HG03565 (cell line): ENCODE measurements at regions not wholly inside any gene's neighbourhood (a gene's known extent, or its start where the extent isn't known, plus 50 kb on each side); places are given as distances from the start of the nearest gene placed in this dataset.

Source experiments
- ATAC-seq: cut with Tn5 transposase; IDR thresholded peaks from one replicate; pipeline ENCODE4 v1.9.1; 2021; ENCODE audit warnings: mild to moderate bottlenecking, moderate library complexity; ENCODE audit not compliant: unreplicated experiment

DNA sequence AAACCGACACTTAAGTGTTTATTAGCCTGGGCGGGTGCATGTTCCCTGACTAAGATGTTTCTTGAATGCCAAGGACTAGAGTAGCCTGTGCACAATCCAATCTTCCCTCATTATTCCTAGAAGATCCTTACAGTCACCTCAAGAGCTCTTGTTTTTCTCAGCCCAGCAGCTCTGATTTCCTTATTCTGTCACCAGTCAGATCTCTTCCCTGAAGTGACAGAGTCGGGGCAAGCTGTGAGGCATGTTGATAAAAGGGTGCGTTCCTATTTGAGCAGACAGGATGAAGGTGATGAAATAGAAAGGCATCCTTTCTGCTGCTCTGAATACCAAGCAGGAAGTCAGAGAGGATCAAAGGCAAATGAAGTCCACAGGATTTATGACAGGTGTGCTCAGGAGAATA, 125.6 kb upstream of the MCTP2 start:
- no peak for ATAC-seq

DNA sequence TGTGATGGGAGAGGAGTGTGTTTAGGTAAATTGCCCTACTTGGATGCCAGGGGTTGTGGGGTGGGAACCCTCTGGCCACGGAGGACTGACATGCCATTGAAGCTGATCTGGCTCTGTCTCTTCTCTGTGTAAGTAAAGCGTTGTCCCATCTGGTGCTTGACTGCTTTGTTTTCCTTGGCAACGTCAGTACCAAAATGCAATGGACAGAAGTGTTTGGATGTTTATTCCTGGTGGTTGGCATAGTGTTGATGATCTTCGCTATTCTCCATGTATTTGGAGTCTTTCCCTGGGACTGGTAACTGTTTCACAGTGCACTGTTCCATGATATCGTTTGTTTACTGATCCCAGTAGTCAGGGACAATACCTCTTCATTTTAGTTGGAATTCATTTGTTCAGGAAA, 130.5 kb upstream of the MCTP2 start:
- ATAC-seq = no peak

DNA sequence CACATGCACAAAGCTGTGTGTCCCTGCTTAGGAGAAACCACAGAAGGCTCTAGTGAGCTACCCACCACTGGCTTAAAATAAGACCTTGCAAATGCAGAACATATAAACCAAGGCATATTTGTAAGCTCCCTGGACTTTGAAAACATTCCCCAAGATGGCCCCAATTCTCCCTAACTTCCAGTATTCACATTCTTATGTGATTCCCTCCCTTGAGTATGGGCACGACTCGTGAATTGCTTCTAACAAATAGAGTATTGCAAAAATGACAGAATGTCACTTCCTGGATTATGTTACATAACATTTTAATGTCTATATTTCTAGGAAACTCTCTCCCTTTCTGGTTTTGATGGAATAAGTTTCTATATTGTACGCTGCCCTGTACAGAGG, 131.8 kb upstream of the MCTP2 start:
- no peak for ATAC-seq

DNA sequence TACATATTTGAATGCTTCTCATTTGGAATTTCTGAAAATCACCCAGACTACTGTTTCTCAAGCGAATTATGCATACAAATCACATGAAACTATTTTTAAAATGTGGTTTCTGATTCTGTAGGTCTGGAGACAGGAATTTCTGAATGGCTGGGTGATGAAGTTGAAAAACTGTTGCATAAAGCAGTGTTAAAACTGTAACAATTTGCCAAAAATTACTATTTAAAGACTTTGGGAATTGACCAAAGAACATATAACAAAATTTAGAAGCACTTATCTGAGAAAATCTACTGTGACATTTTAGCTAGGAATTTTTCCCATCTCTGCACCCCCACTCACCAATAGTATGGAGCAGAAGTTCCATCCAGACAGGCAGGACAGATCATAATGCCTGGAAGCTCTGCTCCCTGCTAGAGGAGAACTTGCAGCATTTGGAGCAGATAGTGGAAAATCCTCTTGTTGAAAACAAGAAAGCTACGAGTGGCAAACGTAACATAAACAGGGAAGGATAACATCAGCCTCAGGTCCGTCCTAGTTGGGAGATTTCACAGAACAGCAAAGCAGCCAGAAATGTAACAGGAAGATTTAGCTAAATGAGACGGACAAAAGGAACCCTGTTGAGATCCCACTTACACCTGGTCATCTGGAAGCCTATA, 132.3 kb upstream of the MCTP2 start:
- no peak for ATAC-seq

DNA sequence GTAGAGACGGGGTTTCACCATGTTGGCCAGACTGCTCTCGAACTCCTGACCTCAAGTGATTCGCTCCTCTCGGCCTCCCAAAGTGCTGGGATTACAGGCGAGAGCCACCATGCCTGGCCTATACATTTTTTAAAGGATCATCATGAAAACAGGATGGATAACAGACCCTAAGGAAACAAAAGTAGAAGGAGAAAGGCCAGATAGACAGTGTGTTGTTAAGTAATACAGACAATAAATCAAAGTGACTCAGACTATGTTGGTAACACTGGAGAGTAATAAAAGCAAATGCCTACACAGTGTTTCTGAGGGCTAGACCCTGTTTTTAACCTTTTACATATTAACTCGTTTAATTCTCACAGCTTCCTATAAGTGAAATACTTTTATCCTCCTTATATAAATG, 133.8 kb upstream of the MCTP2 start:
- no peak for ATAC-seq

DNA sequence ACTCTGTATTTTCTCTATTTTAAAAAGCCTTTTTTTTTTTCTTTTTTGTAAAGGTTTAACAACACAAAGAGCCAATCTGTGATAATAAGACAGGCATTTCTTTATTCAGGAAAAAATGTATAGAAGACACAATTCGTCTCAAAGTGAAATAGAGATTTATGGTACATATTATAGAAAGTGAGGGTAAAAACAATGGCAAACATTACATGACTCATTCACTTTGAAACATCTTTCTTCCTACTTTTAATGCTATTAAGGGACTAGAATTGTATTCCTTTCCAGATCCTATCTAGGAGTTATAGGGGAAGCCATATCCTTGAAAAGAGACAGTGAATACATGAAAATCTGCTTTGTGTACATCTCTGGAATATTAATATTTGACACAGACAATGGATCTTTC, 137.1 kb upstream of the MCTP2 start:
- ATAC-seq = no peak

DNA sequence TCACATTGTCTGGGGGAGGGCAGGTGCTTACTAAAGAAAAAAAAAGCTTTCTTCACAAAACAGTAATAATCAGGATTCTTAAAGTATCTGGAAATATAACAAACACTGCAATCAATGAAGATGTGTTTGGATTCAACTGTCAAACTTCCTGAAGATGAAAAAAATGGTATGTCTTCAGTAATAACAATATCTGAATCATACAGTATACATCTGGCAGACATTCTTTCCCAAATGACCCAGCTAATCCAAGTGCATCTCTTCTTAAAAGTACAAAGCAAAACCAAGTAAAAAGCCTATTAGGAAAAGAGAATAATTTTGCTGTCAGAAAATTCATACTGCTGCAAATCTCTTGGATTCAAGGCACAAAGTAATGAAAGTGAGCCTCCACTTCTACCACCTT, 145.0 kb upstream of the MCTP2 start:
- ATAC-seq = no peak

DNA sequence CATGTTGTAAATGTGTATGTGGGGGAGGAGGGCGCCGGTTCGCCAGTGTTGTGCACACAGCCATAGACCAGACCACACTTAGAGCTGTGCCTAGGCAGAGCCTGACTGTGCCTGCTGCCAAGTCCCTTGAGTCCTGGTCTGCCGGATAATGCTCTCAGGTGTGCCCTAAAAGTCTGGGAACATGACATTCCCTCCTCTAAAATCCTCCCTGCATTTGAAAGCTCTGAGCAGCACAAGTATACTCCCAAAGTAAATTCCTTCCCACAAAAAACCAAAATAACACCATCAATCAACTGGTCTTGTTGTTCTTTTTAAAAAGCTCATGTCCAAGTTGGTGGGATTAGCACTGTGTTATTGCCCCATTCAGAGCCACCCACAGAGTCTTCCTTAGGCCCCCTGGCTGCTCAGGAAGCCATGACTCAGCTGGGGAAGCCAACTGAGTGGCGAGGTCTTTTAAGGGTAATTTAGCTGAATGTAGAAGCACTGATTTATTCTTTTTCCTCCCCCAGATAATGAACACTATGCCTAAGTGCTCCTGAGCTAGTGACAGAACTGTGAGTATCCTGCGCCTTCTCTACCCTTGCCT, 147.8 kb upstream of the MCTP2 start:
- ATAC-seq = no peak

DNA sequence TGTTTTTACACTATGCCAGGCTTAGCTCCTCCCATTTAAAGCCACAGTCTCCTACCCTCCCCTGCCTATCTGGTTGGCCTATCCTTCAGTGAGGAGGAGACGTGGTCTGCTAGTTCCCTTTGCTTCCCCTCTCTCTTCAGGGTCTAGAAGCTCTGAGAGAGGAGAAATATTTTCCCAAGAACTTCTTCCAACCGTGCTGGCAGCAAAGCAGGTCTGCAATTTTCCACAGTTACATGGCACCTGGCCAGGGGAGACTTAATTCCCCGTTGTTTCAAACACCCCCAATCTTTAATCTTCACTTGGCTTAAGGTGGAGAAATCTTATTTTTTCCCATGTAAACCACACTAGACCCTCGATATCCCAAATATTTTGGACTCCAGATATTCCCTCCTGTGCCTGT, 149.5 kb upstream of the MCTP2 start:
- no peak for ATAC-seq

DNA sequence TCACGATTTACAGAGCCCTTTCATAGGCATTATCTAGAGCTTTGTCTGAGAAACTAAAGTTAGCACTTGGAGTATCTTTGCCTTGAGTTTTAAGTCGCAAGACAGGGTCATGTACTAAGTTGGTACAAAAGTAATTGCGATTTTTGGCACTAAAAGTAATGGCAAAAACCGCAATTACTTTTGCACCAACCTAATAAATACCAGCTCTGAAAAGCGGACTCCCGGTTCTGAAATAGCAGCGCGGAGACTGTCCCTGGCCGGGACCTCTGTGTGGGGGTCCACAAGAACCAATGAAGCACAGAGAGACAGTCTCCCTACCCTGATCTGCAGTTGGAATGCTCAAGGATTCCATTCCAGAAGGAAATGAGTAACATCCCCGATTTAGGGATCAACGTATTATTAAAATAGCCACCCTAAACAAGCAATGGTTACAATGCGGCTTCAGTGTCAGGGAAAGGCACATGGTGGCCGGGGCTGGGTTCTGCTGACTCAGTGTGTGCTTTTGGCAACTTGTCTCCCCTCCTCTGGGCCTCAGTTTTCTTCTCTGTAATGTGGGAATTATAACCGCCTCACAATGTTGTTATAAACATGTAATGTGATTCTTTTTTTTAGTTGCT, 150.3 kb upstream of the MCTP2 start:
- no peak for ATAC-seq

DNA sequence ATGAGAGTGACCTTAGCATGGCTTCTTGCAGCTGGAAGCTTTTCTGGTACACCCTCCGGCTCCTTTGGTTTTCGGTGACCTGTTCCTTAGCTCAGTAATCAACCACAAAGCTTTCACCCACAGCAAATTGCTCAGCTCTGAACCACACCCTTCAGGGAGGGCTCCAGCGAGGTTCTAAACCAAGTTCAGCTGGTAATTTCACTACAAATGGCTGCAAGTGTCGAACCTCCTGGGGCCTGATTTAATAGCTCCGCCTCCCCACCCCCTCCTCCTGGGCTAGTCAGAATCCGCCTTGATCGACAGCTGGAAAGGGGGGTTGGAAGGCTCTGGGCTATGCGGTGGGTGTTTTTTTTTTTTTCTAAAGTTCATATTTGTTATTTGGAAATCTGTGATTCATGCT, 150.9 kb upstream of the MCTP2 start:
- ATAC-seq = no peak

DNA sequence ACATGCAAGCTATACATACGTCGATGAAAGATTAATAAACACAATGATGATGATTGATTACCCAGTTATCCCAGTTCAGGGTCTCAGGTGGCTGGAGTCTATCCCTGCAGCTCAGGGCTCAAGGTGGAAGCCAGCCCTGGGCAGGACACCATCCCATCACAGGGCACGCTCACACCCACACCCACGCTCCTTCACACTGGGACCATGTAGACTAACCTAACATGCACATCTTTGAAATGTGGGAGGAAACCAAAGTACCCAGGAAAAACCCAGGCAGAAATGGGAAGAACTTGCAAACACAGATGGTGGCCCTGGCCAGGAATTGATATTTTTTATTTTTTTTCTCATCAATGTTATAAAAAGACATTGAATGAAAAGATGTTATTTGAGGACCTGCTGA, 151.4 kb upstream of the MCTP2 start:
- ATAC-seq = no peak

DNA sequence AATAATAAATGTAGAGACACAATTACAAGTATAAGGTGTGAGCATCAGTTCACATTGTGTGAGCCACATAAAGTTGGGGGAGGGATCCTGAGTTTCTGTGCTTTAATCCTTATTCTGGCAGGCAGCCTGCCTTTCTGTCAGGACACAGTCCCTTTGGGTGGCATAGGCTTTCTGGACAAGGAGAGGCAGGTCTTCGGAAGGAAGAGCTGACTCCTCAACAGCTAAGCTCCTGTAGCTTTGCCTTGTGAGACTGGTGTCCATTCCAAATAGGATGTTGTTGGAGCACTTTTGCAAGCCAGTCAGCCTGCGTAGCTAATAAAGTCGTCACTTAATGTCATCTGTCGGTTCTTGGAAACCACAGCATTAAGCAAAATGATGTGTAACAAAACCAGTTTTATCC, 151.9 kb upstream of the MCTP2 start:
- ATAC-seq = no peak

DNA sequence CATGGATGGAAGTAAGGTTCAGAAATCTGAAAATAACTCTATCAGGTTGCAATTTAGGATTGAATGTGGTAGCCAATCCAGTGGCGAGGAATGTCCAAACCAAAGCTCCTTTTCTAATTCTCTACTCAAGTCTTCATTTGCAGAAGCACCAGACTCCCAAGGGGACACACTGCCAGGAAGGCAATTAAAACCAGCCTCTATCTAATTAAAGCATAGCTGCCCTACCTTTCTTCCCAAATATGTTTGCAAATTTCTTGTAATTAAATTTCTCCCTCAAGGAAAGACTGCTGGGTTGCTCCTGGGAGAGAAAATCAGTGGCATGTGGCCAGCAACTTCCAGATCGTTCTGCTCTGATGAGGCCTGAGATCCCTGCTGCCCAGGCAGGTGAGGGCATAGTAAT, 153.4 kb upstream of the MCTP2 start:
- no peak for ATAC-seq

DNA sequence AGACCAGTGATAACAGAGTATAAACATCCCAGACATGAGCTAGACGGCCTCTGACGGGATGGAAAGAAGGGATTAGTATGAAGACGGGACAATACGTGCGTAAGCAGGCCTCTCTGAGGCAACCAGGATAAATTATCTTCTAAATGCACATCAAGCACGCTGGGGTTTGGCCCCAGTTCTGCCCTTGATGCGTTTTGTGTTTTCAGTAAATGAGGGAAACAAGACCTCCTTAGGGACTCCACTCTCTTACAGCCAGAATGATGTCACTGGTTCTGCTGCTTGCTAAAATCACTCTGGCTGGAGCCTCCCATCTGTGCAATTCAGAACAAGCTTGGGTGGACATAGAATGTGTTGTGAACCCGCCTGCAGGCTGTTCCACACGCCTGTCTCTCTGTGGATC, 156.0 kb upstream of the MCTP2 start:
- ATAC-seq = no peak

DNA sequence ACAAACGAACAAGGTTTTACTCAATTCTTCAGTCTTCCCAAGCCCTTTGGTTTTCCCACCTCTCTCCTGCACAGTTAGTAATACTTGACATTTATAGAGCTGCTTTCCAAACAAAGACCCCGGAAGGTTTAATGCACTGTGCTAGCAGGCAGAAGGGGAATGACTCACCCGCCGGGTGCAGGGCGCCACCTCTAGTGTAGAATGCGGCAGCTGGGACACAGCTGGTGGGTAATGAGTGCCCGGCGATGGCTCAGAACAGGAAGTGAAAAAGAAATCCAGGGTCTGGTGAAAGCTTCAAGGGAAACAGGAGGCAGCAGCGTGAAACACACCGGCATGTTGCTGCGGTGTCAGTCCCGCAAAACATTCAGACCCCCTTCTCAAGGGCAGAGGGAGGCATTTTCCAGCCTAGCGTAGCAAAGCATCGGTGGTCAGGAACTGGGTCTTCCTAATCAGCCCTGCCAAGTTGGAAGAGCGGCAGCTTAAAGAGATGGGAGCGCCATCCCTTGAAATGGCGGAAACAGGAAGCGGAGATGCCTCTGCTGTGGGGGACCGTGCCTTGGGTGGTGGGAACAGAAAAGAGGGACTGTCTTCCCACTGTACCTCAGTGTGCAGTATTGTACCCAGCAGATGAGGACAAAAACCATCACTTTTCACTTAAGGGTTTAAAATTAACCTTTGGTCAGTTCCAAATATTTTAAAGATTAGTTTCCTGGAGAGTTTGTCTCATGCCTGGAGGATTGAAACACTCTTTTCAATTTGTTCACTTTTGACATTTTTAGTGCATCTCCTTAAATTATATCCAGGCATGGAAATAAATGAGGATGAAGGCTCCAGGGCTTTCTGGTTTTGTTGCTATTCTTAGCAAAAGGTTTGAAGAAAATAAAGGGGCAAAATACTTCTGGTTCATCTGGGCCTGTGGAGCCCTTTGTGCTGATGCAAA, 160.7 kb upstream of the MCTP2 start:
- ATAC-seq = no peak

DNA sequence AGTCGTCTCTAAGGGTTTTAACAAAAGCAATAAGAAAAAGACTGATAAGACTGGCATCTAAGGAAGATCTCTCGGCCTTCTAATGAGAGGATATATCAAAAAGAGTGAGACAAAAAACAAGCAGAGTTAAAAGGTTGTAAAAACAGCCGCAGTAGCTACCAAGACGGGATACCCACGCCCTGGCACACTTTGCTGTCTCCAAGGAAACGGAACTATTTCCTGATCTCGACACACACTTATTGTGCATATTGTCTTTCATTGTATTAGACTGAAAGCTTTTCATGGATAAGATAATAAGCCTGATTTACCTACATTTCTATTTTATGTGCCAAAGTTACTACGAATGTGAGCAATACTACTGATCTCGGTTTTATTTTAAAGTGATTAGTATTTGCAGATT, 161.5 kb upstream of the MCTP2 start:
- ATAC-seq = no peak

DNA sequence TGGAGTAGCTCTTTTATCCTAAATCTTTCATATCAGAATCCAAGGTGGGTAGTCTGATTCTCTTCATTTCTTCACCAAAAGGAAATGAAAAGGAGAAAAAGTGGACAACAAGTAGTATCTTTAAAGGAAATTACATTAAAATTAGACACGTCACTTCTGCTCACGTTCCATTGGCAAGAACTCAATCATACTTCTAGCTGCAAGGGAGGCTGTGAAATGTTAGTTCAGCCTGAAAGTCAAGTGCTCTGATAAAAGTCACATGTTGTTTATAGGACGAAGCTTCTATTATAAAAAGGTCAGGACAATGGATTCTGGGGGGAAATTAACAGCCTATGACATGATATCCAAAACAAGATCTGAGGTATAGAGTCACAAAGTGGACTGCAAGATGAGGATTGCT, 164.6 kb upstream of the MCTP2 start:
- no peak for ATAC-seq

DNA sequence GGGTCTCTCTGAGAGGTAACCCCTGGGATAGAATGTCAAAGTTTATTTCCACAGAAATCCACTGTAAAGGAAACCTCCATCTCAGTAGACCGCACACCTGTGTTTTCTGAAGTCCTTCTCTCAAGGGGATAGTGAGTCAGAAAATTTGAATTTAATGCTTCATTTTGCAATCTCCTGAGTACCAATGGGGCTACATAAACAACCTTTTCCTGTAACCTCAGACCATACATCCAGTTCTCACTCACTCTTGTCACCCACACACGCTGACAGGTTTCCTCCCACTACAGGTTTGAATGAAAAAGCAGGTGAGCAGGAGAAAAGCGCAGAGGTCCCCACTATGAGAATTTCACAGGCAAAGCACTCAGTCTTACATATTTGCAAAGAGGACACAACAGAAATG, 165.3 kb upstream of the MCTP2 start:
- no peak for ATAC-seq

DNA sequence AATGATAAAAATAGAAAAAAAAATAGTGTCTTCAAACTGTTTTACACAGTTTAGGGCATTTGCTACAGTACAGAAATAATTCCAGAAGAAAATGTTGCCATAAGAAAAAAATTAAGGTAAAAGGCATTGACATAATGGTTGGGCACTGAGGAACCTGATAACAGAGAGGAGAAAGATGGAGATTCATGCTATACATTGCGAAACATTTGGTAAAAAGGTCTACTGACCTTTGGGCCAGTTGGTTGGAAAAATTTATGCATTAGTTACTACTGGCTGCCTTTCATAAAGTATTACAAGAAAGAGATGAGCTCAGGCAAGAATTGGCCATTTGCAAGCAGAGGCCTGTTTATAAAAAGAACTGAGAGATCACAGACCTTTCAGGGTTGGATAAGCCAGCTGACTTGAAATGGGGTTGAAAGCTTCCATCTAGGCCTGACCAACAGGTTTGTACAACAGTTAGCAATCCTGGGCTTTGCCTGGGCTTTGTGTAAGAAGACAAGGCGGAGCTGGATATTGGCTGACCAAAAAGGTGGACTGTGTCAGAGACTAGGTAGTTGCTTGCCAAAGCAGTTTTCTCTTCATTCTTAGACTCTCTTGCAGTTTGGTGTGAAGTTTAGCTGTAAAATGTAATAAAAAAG, 166.6 kb upstream of the MCTP2 start:
- ATAC-seq = no peak

DNA sequence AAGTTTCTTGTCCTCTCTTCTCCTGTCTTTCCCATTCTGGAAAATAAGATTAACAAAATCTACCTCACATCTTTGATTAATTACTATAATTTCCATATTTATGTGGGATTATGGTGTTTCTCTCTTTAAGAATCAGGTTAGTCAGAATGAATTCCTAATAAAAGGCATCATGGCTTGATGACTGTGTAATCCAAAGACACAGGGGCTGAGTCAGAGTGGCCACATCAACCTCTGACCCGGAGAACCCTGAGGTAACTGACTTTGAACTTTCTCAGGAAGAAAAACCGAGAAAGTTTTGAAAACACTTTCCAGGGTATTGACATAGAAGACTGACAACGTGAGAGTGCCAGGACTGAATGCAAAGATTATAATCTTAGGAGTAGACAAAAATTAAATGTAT, 170.3 kb upstream of the MCTP2 start:
- ATAC-seq = no peak
